HG03103 (cell line): ENCODE measurements at regions not wholly inside any gene's neighbourhood (a gene's known extent, or its start where the extent isn't known, plus 50 kb on each side); places are given as distances from the start of the nearest gene placed in this dataset.

ENCODE experiments used
- ATAC-seq: cut with Tn5 transposase; IDR thresholded peaks from one replicate; pipeline ENCODE4 v1.9.1; 2021; ENCODE audit warnings: low read depth; ENCODE audit not compliant: unreplicated experiment

- no peak for ATAC-seq
These were observed 310.1 kb downstream of the MYCN start for GRCh38 chr2:16250466-16250865.

- ATAC-seq = no peak
These were observed 309.7 kb downstream of the MYCN start for GRCh38 chr2:16250056-16250425.

- ATAC-seq = no peak
These were observed 309.1 kb downstream of the MYCN start for GRCh38 chr2:16249246-16250055.

GRCh38 chr2:16248571-16249105 lies 308.3 kb downstream of the MYCN start:
- no peak for ATAC-seq

GRCh38 chr2:16247326-16248122 lies 307.2 kb downstream of the MYCN start:
- no peak for ATAC-seq

- no peak for ATAC-seq
These were observed 306.6 kb downstream of the MYCN start for GRCh38 chr2:16246911-16247310.

GRCh38 chr2:16246281-16246850 lies 306.0 kb downstream of the MYCN start:
- ATAC-seq = no peak

GRCh38 chr2:16245481-16246054 lies 305.2 kb downstream of the MYCN start:
- no peak for ATAC-seq

- no peak for ATAC-seq
These were observed 304.6 kb downstream of the MYCN start for GRCh38 chr2:16244966-16245320.

- ATAC-seq = no peak
These were observed 304.0 kb downstream of the MYCN start for GRCh38 chr2:16244153-16244965.

GRCh38 chr2:16243411-16243996 lies 303.2 kb downstream of the MYCN start:
- ATAC-seq = no peak

- no peak for ATAC-seq
These were observed 302.6 kb downstream of the MYCN start for GRCh38 chr2:16242906-16243305.

GRCh38 chr2:16241166-16242160 lies 301.1 kb downstream of the MYCN start:
- no peak for ATAC-seq

GRCh38 chr2:16240402-16240801 lies 300.1 kb downstream of the MYCN start:
- no peak for ATAC-seq

GRCh38 chr2:16239296-16239850 lies 299.0 kb downstream of the MYCN start:
- no peak for ATAC-seq

GRCh38 chr2:16238786-16239185 lies 298.4 kb downstream of the MYCN start:
- ATAC-seq = no peak

GRCh38 chr2:16238001-16238761 lies 297.8 kb downstream of the MYCN start:
- ATAC-seq = no peak

- ATAC-seq = no peak
These were observed 295.4 kb downstream of the MYCN start for GRCh38 chr2:16235747-16236146.
